ENCODE measurements at regions not wholly inside any gene's neighbourhood (a gene's known extent, or its start where the extent isn't known, plus 50 kb on each side); places are given as distances from the start of the nearest gene placed in this dataset.

GRCh38 chr5:56383761-56384160 is 150.6 kb upstream of the ANKRD55 start:
- Histone ChIP-seq H3K27ac (ENCODE audit: extremely low read depth, low read depth, low read length) (no peak overlapping the region), H3K9ac (ENCODE audit: insufficient read depth in 1 of 2, low read depth in 2 of 2, low read length in 2 of 2) (no peak overlapping the region; a peak in 1 of 4 replicates), H3K9me1 (ENCODE audit: control insufficient read depth, insufficient read depth, low read length) (no peaks in the 10 kb centered on the region), H3K4me1 (replicated peaks in 1 of 2; ENCODE audit: control insufficient read depth in 2 of 2, insufficient read depth in 2 of 2, low read length in 2 of 2) (peaks cover 0 to 4% of the 10 kb centered on the region in 2 experiments; a peak in 2 of 5 replicates), H3K9me3 (replicated peaks; ENCODE audit: control insufficient read depth, insufficient read depth, low read depth, low read length) (no peaks in the 10 kb centered on the region), H2AFZ (ENCODE audit: low read depth, low read length) (peak overlapping the region; percentile 76), H3K4me3 (peak overlapping the region; percentile 16; the same call in 1 of the 2 replicates), H3K36me3 (ENCODE audit: control insufficient read depth, insufficient read depth, low read length) (no peaks in the 10 kb centered on the region), H3K4me2 (ENCODE audit: insufficient read depth, low read length) (peak overlapping the region; percentile 43), H3K79me2 (ENCODE audit: control insufficient read depth, insufficient read depth, low read length) (no peaks in the 10 kb centered on the region), H4K20me1 (replicated peaks; ENCODE audit: control insufficient read depth, insufficient read depth, low read length) (no peaks in the 10 kb centered on the region), H3K27me3 (ENCODE audit: control insufficient read depth in 2 of 2, insufficient read depth in 2 of 2, low read length in 2 of 2) (peaks cover 0 to 4% of the 10 kb centered on the region in 2 experiments; a peak in 2 of 5 replicates)
- no TSS peak for BruUV-seq (replicated peaks)
- peak in 3 of 4 experiments; percentile 15 to 42 (median 38) for DNase-seq (ENCODE audit: extremely low read depth in 1 of 4, low spot score in 3 of 4)
- intact Hi-C loops (cut with micrococcal nuclease) = no loop called here
- ATAC-seq = peak; percentile 76
- ChIA-PET POLR2A (interaction anchor here (0.6 to 1.2 kb wide), 2 partner anchors 10 to 705 kb away, joined by 3 read pairs; no protein-coding TSS in a partner anchor), CTCF (ENCODE audit: low intra/inter-chr PET ratio) (no interaction called here)
- FAIRE-seq = no peak
- in situ Hi-C loops (cut with MboI) = no loop called here
- peak; percentile 25 to 29; a peak in 1 of 4 replicates for TF ChIP-seq MAZ (CRISPR knock-in tag; conservative IDR thresholded peaks at IDR 0.05 in 1 of 2, IDR thresholded peaks at IDR 0.05 in 1 of 2)
- TF ChIP-seq PRDM10 (IDR thresholded peaks at IDR 0.05; ENCODE audit: partially characterized antibody) = peak; percentile 40
- TF ChIP-seq VEZF1 (CRISPR knock-in tag; IDR thresholded peaks at IDR 0.05) = peak; percentile 91
- no peak for TF ChIP-seq FOXA3 (CRISPR knock-in tag; conservative IDR thresholded peaks at IDR 0.05 in 1 of 2, IDR thresholded peaks at IDR 0.05 in 1 of 2)
- no peak for TF ChIP-seq MAFG (tag; conservative IDR thresholded peaks at IDR 0.05)
- 4% methylated on average over 10 of the region's 10 CpGs for WGBS (ENCODE audit: insufficient coverage, low coverage, missing lambda C conversion rate)

All from K562 (cell line).